ENCODE measurements at regions not wholly inside any gene's neighbourhood (a gene's known extent, or its start where the extent isn't known, plus 50 kb on each side); places are given as distances from the start of the nearest gene placed in this dataset.

DNA sequence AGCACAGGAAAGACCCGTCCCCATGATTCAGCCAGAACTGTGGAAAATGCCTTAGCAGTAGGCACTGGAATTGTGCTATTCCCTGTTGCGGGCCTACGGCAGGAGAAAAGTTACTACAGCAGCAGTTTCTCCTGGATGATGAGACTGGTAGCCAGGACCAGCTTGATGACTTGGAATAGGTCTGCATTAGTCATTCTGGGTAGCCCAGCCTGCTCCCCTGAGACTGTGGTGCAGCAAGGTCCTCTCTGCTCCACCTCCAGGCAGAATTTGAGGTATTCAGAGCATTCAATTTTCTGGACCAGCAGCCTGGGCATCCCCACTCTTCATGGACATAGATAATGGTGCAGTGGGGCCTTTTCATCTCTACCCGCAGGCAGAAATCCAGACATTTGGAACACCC is 490.0 kb downstream of the SH2D4B start:
- TF ChIP-seq EP300 (IDR thresholded peaks at IDR 0.05), result no peak
- Histone ChIP-seq H3K36me3 (no peaks in the 10 kb centered on the region), H3K9me3 (no peaks in the 10 kb centered on the region), H3K27ac (no peak overlapping the region), H3K27me3 (no peaks in the 10 kb centered on the region), H3K4me3 (no peak overlapping the region), H3K4me1 (ENCODE audit: insufficient read depth) (no peaks in the 10 kb centered on the region)
- DNase-seq, result no peak
- WGBS, 3 donors, result 81 to 98% (median 88%) methylated on average over 4 of the region's 4 CpGs
- intact Hi-C loops (cut with DNase I), result no loop called here

DNA sequence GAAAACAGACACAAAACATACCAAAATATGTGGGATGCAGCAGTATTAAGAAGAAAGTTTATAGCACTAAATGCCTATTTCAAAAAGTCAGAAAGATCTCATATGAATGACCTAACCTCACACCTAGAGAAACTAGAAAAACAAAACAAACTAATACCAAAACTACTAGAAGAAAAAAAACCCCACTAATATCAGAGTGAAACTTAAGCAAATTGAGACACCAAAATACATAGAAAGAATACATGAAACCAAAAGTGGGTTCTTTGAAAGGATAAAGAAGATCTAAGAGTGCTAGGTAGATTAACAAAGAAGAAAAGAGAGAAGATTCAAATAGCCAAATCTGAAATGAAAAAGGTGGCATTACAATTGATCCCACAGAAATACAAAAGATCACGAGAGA is 494.1 kb downstream of the SH2D4B start:
- 77 to 86% (median 86%) methylated on average over 1 of the region's 1 CpG for WGBS, 3 donors
- intact Hi-C loops (cut with DNase I), result no loop called here
- H3K9me3 ChIP-seq, result no peaks in the 10 kb centered on the region

DNA sequence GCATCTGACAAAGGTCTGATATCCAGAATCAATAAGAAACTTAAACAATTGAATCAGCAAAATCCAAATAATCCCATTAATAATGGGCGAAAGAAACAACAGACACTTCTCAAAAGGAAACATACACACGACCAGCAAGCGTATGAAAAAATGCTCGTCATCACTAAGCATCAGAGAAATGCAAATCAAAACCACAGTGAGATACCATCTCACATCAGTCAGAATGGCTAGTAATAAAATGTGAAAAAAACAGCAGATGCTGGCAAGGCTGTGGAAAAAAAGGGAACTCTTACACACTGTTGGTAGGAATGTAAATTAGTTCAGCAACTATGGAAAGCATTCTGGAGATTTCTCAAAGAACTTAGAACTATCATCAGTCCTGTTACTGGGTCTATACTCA is 496.7 kb downstream of the SH2D4B start:
- Histone ChIP-seq H3K4me3 (no peak overlapping the region), H3K4me1 (ENCODE audit: insufficient read depth) (no peaks in the 10 kb centered on the region), H3K36me3 (no peaks in the 10 kb centered on the region), H3K27ac (no peak overlapping the region), H3K27me3 (no peaks in the 10 kb centered on the region), H3K9me3 (no peaks in the 10 kb centered on the region)
- 60 to 64% (median 63%) methylated on average over 4 of the region's 4 CpGs for WGBS, 3 donors
- intact Hi-C loops (cut with DNase I), result no loop called here
- no peak for DNase-seq
- TF ChIP-seq EP300 (IDR thresholded peaks at IDR 0.05), result no peak
- TF ChIP-seq POLR2A (IDR thresholded peaks at IDR 0.05), result no peak
- no peak for TF ChIP-seq CTCF (IDR thresholded peaks at IDR 0.05)

More for the DNA sequence above, 494.1 kb downstream of the SH2D4B start:
- no peak for DNase-seq
- no peak overlapping the region for H3K4me3 ChIP-seq
- H3K36me3 ChIP-seq, result no peaks in the 10 kb centered on the region
- no peaks in the 10 kb centered on the region for H3K4me1 ChIP-seq (ENCODE audit: insufficient read depth)
- TF ChIP-seq CTCF (IDR thresholded peaks at IDR 0.05) (no peak), EP300 (IDR thresholded peaks at IDR 0.05) (no peak), POLR2A (IDR thresholded peaks at IDR 0.05) (no peak)
- H3K27ac ChIP-seq, result no peak overlapping the region
- H3K27me3 ChIP-seq, result no peaks in the 10 kb centered on the region

DNA sequence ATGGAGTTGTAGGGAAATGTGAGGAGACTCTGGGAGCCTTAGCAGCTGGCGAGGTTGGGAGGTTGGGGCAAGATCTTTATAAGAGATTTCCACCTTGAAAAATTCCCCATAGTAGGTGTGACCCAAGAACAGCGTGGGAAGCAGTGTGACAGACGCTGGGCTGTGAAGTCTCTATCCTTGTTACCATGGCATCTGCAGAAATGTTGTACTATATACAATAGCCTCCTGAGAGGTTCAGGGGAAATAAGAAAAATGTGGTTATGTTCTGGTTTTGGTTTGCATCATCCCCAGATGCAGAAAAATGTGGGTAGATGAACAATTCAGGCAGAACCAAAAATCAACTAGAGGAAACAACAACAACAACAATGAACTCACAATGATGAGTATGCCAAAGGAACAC is 498.6 kb downstream of the SH2D4B start:
- Histone ChIP-seq H3K27ac (no peak overlapping the region), H3K27me3 (no peaks in the 10 kb centered on the region), H3K4me3 (no peak overlapping the region), H3K9me3 (no peaks in the 10 kb centered on the region), H3K4me1 (ENCODE audit: insufficient read depth) (no peaks in the 10 kb centered on the region), H3K36me3 (no peaks in the 10 kb centered on the region)
- no peak for DNase-seq
- intact Hi-C loops (cut with DNase I), result no loop called here
- TF ChIP-seq POLR2A (IDR thresholded peaks at IDR 0.05) (no peak), EP300 (IDR thresholded peaks at IDR 0.05) (no peak), CTCF (IDR thresholded peaks at IDR 0.05) (no peak)
- WGBS, 3 donors, result 46 to 72% (median 67%) methylated on average over 3 of the region's 3 CpGs

- Histone ChIP-seq H3K36me3 (no peaks in the 10 kb centered on the region), H3K9me3 (no peaks in the 10 kb centered on the region), H3K4me1 (ENCODE audit: insufficient read depth) (no peaks in the 10 kb centered on the region), H3K4me3 (no peak overlapping the region), H3K27me3 (no peaks in the 10 kb centered on the region), H3K27ac (no peak overlapping the region)
- intact Hi-C loops (cut with DNase I), result no loop called here
- DNase-seq, result no peak
- no peak for TF ChIP-seq EP300 (IDR thresholded peaks at IDR 0.05)
- TF ChIP-seq POLR2A (IDR thresholded peaks at IDR 0.05), result no peak
- no peak for TF ChIP-seq CTCF (IDR thresholded peaks at IDR 0.05)
- 73 to 84% (median 79%) methylated on average over 6 of the region's 6 CpGs for WGBS, 3 donors
Observed at GRCh38 chr10:81040031-81040430, 502.3 kb downstream of the SH2D4B start.
